Occipital lobe (tissue), 1 donor: ENCODE measurements at regions not wholly inside any gene's neighbourhood (a gene's known extent, or its start where the extent isn't known, plus 50 kb on each side); places are given as distances from the start of the nearest gene placed in this dataset.
"Not testable (repeated sequence)": the region's sequence is repeated elsewhere in the genome, so short reads cannot be mapped to it uniquely, and the experiment has no call there.

ENCODE experiments used
- DNase-seq: peaks from one replicate; lab custom pipeline; 2025; lab: John Stamatoyannopoulos, UW

GRCh38 chr6:92719773-92720172, 699.6 kb downstream of the EPHA7 start:
- DNase-seq, result no peak

DNA sequence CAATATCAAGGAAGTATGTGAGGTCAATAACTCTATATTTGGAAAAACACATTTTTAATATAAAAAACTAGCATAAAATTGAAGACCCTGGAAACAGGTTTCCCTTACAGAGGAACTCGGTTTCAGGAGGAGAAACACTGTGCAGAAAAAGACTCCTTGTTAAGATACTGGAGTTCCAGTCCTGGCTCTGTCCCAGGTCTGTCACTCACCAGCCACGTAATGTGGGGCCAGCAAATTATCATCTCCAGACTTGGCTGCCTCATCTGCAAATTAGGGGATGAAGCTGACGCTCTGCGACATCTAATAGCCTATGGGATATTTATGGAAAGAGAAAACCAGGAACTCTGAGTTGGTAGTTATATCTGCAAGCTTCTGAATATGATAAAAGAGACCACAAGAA, 702.7 kb downstream of the EPHA7 start:
- DNase-seq, result no peak

DNA sequence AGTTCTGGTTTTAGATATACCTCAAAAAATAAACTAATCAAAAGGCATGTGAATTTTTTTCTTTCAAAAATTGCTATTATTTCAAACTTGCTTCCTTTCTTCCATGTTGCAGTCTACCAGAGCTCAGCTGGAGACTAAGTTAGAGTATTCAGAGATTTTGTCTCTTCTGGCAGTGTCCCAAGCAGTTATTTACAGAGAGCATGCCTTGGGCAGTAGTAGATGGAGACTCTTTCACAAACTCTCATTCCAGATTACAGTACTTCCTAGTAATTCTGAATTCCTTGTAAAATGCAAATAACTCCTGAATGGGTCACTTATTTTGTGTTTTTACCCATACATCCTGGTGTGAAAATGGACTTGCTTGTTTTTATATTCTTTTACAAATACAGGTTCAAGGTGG, 703.4 kb downstream of the EPHA7 start:
- no peak for DNase-seq

DNA sequence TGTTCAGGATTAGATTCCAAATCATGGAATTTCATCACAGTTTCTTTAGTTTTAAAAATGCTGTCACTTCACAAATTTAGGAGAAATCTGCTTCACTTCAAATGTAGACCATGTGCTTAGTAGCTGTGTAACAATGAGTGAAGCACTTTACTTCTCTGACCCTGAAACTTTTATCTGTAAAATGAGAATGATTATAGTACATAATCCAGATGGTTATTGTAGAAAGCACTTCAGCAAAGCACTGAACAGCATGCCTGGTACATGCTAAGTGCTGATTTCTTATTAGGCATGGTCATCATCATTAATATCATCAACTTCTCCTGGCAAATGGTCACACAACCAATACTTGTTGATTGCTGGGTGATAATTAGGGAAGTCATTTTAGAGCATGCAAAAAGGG, 705.0 kb downstream of the EPHA7 start:
- DNase-seq, result no peak

DNA sequence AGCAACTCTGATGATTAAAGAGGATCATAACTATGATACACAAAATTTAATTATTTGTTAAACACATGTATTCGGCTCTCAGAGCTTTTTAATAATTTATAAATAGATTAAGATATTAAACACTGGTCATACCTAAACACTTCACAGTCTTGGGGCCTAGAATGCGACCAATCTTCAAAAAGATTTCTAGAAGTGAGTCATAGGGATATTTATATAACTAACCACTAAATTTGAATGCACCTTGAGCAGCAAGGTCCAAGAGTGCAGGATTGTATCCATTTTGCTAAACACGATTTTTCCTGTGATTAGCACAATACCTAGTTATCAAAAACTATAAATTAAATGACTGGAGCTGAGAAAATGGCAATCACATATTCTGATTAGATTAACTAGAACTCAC, 709.3 kb downstream of the EPHA7 start:
- no peak for DNase-seq

- no peak for DNase-seq
These were observed 710.4 kb downstream of the EPHA7 start for GRCh38 chr6:92708945-92709344.

DNA sequence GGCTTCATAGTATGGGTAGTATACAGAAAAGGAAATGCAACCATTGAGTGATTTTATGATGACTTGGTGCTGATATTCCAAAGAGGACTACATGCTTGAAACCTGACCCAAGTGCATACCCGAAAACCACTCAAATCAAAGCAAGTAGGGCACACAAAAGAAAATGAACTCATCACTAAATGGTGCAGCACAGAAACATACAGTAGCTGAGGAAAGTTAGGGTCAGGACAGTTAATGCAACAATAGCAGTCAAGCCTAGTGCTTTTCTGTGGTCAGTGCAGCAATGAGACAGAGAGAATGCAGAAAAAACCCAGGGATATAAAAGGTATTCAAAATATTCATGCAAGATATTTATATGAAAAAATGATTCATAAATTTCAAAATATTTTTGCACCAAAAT, 711.1 kb downstream of the EPHA7 start:
- no peak for DNase-seq

- DNase-seq, result no peak
These were observed 712.4 kb downstream of the EPHA7 start for GRCh38 chr6:92706976-92707375.

DNA sequence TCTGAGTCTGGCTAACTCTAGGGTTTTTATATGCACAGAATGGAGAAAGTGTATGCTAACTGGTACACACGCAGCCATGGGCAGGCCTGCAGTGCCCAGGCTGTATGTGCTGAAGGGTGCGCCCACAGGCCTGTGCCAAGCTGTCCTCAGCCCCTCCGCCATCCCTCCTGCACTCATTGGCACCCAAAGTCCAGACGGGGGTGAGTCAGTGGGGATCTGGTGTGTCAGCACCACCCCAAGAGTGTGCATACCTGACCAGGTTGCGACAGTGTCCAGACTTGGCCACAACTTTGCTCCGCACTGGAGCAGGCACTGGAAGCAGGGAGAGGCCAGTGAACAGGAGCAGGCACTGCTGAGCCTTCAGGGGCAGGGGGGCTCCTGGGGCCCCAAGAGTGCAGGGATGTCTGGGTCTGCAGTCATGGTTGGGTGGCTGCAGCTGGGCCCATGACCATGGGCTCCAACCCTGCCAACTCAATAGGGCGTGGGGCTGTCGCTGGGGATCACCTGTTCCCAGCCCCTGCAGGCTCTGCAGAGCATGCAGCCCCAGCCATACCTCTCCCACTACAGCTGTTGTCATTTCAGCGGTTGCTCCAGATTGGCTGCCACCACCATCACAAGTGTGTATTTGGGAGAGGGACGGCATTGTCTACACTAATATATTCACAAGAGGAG, 717.8 kb downstream of the EPHA7 start:
- DNase-seq, result no peak

DNA sequence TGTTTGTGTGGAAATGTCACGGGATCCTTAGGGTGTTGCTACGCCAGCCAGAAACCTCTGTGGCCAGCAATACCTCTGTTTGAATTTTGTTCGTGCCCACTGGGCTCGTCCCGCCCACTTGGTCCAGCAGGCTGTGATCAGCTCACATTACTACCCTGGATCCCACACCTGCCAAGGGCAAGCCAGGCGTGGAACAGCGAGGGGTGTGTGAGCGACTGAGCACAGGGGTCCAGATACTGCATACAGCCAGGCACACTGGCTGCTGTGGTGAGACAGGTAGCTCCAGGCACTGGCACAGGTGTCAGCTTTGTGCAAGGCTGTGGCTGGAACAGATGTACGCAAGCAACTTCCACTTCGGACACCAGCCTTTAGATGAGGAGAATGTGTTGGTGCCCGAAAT, 718.9 kb downstream of the EPHA7 start:
- DNase-seq, result no peak

DNA sequence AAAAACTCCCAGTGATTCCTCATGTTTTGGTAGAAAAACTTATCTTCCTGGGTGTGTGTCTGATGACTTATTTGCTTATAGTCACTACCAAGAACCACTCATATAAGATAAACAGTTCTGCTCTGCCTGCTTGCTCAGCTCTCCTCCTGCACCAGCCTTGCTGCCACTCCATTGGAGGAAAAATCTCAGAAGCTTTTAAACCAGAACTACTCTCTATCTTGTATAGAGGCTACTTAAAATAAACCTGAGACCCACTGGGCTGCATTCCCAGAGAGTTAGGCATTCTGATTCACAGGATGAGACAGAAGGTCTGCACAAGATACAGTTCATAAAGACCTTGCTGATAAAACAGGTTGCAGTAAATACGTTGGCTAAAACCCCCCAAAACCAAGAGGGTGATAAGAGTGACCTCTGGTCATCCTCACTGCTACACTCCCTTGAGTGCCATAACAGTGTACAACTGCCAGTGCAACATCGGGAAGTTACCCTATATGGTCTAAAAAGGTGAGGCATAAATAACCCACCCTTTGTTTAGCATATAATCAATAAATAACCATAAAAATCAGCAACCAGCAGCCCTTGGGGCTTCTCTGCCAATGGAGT, 728.3 kb downstream of the EPHA7 start:
- no peak for DNase-seq

- no peak for DNase-seq
These were observed 731.0 kb downstream of the EPHA7 start for GRCh38 chr6:92688342-92688741.

GRCh38 chr6:92687278-92687677, 732.1 kb downstream of the EPHA7 start:
- DNase-seq, result no peak

DNA sequence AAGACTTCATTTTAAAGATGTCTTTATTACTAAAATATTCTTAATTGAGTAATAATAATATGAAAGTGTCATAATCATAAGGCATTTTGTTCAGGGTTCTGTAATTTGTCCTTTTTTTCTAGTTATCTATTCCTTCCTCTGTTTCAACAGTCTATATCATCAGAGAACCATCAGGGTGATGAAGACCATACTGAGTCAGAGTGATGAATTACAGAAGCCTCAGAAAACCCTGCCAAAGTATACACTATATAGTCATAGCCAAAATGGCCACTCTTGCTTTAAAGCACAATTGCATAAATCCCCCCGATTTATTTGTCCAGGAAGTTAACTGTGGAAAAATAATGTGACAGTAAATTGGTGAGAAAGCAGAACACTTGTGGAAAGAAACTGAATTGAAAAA, 735.0 kb downstream of the EPHA7 start:
- no peak for DNase-seq

- DNase-seq, result no peak
These were observed 735.6 kb downstream of the EPHA7 start for GRCh38 chr6:92683748-92684147.

DNA sequence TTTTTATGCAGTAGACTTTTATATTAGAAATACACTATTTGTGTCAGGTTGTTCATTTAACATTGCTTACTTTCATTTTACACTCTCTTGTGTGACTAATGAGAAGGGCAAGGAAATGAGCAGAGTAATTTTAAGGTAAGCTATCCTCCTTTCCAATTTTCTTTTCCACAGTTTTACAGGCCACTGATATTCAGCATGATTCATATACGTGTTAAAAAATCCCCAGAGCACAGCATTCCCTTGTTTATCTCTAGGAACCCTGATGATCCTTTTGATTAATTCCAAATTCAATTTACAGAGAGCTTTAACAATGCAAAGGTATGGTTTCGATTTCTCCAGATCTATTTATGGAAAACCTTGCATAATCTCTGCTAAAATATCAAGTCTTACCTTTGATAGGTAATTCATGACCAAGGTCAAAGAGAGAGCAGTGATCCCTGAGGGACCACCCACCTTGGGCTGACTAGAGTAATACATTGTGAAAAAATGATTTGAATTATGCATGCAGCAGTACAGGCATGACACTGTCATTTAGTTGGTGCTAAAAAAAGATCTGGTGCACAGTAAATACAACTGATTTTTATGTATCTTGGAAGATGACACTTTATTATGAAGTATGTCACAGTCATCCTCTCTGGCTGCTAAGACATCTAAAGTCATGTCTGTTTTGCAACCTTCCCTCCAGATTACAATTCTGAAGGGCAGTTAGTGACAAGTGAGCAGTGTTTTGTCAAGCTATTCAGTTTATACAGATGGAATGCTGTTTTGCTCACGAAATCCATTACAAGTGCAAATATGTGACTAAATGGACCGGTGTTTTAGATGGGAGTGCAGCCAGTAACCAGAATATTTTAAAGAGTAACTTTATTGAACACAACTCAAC, 736.6 kb downstream of the EPHA7 start:
- DNase-seq, result no peak

DNA sequence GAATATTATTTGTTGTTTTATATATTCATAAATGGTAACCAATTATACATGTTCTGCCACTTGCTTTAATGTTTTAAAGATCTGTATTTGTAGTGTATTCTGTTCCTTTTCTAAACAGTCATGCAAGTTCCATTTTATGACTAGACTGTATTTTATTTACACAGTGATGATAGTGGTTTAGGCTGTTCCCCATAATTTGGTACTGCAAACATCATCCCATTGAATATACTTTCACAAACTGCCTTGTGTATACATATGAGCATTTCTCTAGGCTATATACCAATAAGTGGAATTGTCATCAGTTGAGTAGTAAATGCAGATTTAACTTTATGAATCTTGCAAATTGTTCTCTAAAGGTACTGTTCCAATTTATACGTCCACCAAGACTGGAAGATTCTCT, 738.0 kb downstream of the EPHA7 start:
- DNase-seq, result no peak

DNA sequence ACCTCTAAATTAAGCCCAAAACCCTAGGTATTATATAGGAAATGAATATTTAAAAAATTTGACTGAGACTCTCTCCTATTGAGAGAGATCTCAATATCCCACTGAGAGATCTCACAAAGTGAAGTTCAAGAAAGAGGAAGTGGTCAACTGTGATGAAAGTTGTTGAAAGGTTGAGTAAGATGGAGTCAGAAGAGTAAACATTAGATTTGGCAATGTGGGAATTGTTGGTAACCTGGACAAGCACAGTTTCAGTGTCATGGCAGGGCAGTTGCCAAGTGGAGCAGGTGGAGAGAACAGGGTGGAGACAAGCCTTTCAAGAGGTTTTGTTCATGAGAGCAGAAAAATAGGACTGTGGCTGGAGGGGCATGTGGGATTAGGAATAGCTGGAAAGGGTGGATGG, 747.9 kb downstream of the EPHA7 start:
- not testable (repeated sequence) for DNase-seq

DNA sequence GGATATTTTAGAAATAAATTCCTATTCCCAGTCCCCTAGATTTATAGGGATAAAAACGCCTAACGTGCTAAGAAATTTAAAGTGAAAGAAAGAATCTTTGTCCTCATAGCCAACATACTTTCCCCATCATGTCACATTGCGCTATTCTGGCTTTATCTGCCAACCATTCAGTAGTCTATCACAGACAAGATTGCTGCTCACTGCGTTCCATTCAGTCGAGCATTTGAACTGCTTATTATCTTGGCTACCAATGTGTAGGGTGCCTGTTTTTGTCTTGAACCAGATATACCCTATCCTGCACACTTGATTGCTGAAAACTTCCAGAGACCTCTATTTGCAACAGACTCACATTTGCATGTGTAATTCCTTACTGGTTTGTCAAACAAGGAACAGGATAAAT, 751.5 kb downstream of the EPHA7 start:
- DNase-seq, result no peak

- DNase-seq, result no peak
These were observed 770.8 kb downstream of the EPHA7 start for GRCh38 chr6:92648364-92649086.

GRCh38 chr6:92647630-92648029, 771.7 kb downstream of the EPHA7 start:
- no peak for DNase-seq
